ENCODE measurements at regions not wholly inside any gene's neighbourhood (a gene's known extent, or its start where the extent isn't known, plus 50 kb on each side); places are given as distances from the start of the nearest gene placed in this dataset.
"Not testable (repeated sequence)": the region's sequence is repeated elsewhere in the genome, so short reads cannot be mapped to it uniquely, and the experiment has no call there.

DNA sequence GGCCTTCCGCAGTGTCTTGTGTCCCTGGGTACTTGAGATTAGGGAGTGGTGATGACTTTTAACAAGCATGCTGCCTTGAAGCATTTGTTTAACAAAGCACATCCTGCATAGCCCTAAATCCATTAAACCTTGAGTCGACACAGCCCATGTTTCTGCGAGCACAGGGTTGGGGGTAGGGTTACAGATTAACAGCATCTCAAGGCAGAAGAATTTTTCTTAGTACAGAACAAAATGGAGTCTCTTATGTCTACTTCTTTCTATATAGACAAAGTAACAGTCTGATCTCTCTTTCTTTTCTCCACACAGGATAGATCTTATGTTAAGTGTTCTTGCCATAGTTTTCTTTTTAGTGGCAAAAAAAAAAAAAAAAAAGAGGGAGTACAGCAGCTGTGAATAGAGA lies 70.2 kb upstream of the SNX9 start:
- TF ChIP-seq CTCF (conservative IDR thresholded peaks at IDR 0.05); ZFX (IDR thresholded peaks at IDR 0.05): not testable (repeated sequence)
